Muscle of arm (tissue), 1 donor: ENCODE measurements at regions not wholly inside any gene's neighbourhood (a gene's known extent, or its start where the extent isn't known, plus 50 kb on each side); places are given as distances from the start of the nearest gene placed in this dataset.
"Not testable (repeated sequence)": the region's sequence is repeated elsewhere in the genome, so short reads cannot be mapped to it uniquely, and the experiment has no call there.

Source experiments
- DNase-seq: peaks from one replicate; pipeline ENCODE4 v3.0.0-alpha.2; 2013

- no peak for DNase-seq
These were observed 63.7 kb upstream of the SYT4 start for GRCh38 chr18:43341014-43341413.

DNA sequence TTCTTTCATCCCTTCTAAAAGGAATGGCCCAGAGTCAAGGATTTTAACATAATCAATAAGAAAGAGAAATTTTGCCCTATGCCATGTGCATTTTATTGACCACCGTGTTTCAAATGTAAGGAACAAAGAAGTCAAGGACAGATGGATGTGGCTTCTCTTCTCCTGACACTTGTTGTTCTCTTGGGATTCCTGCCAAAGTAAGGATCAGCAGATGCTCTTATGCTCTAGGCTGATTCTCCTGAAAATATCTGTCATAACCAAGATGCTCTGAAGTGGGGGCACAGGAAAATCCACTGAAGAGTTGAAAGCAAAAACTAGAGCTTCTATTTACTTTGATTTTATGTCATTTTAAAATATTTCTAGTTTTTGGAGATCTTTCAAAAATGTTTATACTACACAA, 72.9 kb upstream of the SYT4 start:
- DNase-seq = no peak

- no peak for DNase-seq
These were observed 87.2 kb upstream of the SYT4 start for GRCh38 chr18:43364535-43364934.

DNA sequence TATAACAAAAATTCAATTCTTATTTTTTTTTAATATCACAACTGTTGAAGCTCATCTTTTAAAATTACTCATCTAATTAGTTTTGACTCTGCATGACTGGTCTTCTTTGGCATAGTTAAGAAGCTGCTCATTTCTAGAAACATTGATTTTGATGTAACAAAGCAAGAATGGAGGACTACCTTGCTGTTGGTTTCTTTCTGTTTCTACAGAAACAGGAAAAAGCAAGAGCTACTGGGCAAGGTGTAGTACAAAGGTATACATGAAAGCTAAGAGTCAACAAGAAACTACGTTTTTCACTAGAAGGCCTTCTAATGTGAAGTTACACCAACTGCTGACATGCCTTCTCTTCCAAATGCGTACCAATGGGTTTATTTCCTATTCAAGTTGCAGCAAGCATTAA, 90.6 kb upstream of the SYT4 start:
- no peak for DNase-seq

DNA sequence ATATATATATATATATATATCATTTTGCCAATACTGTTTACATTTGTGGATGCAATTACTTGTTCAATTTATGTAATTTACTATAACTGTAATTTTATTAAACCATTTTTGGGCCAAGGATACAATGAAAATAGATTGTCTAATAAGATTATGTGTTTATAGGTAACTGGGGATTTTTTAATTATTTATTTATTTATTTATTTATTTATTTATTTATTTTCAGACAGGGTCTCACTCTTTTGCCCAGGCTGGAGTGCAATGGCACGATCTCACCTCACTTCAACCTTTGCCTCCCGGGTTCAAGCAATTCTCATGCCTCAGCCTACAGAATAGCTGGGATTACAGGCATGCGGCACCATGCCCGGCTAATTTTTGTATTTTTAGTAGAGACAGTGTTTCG, 92.0 kb upstream of the SYT4 start:
- DNase-seq = not testable (repeated sequence)

DNA sequence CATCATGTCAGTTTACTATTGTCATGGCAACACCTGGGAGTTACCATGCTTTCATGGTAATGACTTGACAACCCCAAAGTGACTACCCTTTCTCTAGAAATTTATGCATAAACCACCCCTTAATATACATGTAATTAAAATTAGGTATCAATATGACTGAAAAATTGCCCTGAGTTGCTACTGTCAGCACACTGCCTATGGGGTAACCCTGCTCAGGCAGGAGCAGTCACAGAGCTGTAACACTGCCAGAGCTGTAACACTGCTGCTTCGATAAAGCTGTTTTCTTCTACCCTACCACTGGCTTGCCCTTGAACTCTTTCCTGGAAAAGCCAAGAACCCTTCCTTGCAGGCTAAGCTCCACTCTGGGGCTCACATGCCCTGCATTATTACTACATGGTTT, 95.5 kb upstream of the SYT4 start:
- no peak for DNase-seq

DNA sequence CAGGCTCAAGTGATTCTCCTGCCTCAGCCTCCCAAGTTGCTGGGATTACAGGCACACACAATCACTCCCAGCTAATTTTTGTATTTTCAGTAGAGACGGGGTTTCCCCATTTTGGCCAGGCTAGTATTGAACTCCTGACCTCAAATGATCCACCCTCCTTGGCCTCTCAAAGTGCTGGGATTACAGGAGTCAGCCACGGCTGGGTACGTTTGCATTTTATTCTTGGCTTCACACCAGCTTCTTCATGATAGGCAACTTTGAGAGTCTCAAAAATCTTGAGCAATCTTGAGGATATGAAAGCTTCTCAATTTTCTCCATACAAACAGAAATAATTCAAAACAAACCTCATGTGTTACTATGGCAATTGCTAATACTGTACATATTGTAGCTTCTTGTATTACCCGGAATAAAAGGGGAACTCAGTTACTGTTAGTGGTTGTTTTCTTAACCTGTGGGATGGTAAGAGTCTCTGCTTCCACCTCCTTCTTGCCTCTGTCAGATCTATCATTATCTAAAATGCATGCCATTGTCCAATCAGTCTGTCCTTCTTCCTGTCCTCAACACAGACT, 102.9 kb upstream of the SYT4 start:
- no peak for DNase-seq

GRCh38 chr18:43382641-43383403, 105.5 kb upstream of the SYT4 start:
- no peak for DNase-seq

DNA sequence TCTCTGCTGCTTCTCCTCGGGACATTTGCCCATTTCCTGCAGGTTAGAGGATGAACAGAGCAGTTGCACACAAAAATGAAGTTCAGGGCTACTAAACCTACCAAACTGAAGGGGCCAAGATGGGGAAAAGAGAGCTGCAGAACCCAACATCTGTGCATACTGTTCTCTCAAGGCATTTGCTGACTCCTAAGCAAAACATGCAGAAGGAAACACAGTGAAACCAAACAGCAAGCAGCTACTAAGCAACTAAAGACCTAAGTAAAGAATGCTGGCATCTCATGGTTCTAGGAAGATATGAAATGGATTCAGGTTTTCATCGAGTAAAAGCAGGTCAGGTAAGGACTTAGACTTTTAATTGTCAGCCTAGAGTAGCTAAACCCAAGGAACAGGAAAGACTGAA, 111.9 kb upstream of the SYT4 start:
- peak; percentile 2 for DNase-seq

- no peak for DNase-seq
These were observed 114.9 kb upstream of the SYT4 start for GRCh38 chr18:43392168-43392567.

DNA sequence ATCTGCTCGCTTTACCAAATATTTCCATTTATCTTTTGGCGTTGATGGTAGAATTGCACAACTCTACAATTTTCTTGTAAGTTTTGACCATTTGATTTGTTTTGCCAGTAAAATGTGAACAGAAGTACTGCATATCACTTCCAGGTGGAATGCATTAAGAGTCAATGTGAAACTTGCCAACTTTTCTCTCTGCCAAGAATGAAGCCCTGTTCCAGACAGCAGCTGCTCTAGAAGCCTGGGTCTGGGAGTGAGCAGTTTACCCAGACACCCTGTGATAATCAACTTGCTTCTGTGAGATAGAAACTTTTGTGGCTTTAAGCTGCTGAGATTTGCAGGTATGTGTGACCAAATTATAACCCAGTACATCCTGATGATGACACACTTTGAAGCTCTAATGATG, 115.9 kb upstream of the SYT4 start:
- DNase-seq = peak; percentile 33

- peak; percentile 7 for DNase-seq
These were observed 119.0 kb upstream of the SYT4 start for GRCh38 chr18:43396266-43396665.

- DNase-seq = no peak
These were observed 121.3 kb upstream of the SYT4 start for GRCh38 chr18:43398601-43399000.

DNA sequence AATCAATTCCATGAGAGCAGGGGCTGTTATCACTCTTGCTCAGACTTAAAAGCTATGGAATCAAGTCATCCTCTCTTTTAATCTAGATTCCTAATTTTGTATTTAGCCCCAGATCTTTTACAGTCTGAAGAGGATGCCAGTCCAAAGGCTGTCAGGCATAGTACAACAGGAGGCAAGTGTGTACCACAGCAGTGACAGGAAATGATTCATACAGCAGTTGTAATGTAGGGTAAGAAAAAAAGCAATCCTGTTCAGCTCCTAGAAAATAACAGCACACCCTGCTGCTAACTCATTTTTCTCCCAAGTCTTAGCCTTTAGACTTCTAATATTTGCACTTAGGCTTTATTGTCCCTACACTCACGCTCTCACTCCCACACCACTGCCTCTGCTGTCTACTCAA, 127.8 kb upstream of the SYT4 start:
- DNase-seq = no peak

GRCh38 chr18:43414006-43414405, 136.7 kb upstream of the SYT4 start:
- no peak for DNase-seq

DNA sequence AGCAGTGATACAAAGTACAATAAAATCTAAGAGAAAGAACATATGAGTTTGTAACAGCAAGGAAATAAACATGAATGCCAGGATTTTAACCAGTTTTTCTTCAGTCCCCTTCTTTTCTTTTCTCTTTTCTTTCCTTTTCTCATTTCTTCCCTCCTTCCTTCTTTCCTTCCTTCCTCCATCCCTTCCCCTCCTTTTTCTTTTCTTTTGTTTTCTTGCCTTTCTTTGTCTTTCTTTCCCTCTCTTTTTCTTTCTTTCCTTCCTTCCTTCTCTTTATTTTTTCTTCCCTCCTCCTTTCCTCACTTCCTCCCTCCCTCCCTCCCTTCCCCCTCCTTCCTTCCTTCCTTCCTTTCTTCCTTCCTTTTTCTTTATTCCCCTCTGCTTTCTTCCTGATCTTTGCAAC, 142.8 kb upstream of the SYT4 start:
- no peak for DNase-seq

DNA sequence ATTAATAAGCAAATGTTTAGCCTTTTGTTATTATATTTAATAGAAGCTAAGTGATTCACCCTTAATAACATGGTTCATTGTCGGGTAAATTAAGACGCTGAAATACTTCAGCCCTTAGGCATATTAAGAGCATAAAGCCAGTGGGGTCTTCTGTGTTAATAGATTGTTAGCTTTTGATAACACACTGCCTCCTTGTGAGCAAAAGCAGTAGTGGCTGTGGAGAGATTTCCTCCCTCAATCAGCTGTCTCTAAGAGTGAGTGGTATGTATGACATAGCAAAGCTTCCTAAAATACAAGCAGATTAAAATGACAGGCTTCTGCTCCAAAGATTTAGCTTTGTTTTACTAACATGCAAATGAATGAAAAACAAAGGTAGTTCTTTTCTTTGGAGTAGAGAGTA, 143.7 kb upstream of the SYT4 start:
- DNase-seq = no peak

- peak; percentile 5 for DNase-seq
These were observed 145.2 kb upstream of the SYT4 start for GRCh38 chr18:43422518-43422917.

DNA sequence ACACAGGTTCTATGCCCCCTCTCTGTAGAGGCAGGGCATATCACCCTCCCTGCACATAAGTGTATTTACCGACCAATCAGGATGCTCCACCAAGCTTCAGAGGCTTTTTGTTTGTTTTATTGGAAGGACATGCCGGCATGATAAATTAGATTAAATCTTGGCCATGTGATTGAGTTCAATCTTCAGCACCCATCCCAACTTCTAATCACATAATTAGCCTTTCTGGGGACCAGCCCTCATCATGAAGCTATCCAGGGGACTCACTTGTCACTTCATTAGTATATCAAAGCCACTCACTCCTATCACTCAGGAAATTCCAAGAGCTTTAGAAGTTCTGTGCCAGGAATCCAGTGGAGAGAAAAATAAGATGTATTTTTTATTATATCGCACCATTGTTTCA, 158.6 kb upstream of the SYT4 start:
- no peak for DNase-seq

GRCh38 chr18:43442131-43442530, 164.8 kb upstream of the SYT4 start:
- DNase-seq = no peak

- no peak for DNase-seq
These were observed 165.3 kb upstream of the SYT4 start for GRCh38 chr18:43442571-43442970.

DNA sequence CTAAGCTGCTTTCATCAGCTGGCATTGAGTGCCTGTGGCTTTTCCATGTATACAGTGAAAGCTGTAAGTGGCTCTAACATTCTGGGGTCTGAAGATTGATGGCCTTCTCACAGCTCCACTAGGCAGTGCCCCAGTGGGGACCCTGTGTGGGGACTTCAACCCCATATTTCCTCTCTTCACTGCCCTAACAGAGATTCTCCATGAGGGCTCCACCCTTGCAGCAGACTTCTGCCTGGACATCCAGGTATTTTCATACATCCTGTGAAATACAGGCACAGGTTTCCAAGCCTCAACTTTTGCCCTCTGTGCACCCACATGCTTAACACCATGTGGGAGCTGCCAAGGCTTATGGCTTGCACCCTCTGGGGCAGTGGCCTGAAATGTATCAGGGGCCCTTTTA, 188.2 kb upstream of the SYT4 start:
- DNase-seq = no peak

DNA sequence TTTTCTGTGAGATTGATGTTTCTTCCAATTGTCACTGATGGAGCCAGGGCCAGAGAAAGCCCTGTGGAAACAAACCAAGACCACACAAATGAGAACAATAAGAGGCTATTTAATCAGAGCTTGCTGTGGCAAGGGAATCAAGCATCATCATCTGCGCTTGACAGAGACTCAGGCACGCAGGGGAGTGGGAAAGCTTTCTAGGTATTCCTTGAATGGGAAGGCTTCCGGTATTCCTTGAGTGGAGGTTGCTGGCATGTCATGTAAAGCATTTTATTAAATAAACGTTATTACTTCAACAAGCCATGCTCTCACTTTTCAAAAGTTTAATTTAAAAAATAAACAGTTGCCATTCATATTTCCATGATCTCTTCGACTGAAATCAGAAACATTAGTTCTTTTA, 194.6 kb upstream of the SYT4 start:
- no peak for DNase-seq

DNA sequence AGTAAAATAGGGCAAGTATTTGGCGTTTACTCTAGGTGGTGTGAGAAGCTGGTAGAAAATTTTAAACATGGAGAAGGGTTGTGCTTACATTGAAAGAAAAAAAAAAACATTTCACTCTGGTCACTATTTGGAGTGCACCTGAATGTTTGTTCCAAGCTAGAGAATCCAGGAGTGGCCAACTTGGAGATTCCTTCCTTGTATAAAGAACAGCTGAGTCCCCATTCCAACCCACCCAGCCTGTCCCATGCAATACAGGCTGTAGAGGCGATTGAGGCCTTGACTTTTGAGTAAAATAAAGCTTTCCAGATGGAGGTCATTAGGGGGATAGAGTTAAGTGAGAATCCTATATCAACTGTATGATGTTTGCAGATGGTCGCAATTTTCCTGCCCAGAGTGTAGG, 203.8 kb upstream of the SYT4 start:
- no peak for DNase-seq
